HepG2 (cell line): ENCODE measurements at regions not wholly inside any gene's neighbourhood (a gene's known extent, or its start where the extent isn't known, plus 50 kb on each side); places are given as distances from the start of the nearest gene placed in this dataset.

Source experiments
- ATAC-seq: fragments of 200-7000 bp; cut with Tn5 transposase; 3 replicates; pipeline ENCODE4 v1.9.1; 2020; ENCODE audit warnings: mild to moderate bottlenecking, moderate library complexity
- BruUV-seq: library from RNA; stranded (reverse); fragments of 400-500 nt; replicated peaks from 2 replicates; lab custom pipeline; 2021; lab: Mats Ljungman, UMichigan
- CTCF ChIA-PET: fragments of 300-600 bp; formaldehyde crosslinking; extraction: SDS; loops from one replicate; lab custom pipeline; 2021; ENCODE audit warnings: low total read pairs, inconsistent platforms, low intra/inter-chr PET ratio; lab: Yijun Ruan, JAX
- POLR2A ChIA-PET: fragments of 350-600 bp; sonication (Branson Sonifier 250); formaldehyde crosslinking; loops from one replicate; lab custom pipeline; 2020; ENCODE audit warnings: antibody characterized with exemption, inconsistent platforms; lab: Yijun Ruan, JAX
- DNase-seq: peaks from one replicate; pipeline ENCODE4 v3.0.0-alpha.2; 2015; ENCODE audit warnings: low spot score
- FAIRE-seq: peaks from 3 replicates; lab custom pipeline; 2011; peaks lifted over from hg19 to GRCh38; lab: Jason Lieb, UNC
- H2AFZ ChIP-seq: one replicate; pipeline ENCODE4 v1.6.1; 2011; ENCODE audit warnings: low read length, inconsistent platforms
- H3K27ac ChIP-seq: fragments of 300-600 bp; 3 replicates; pipeline ENCODE4 v1.8.0; 2011; ENCODE audit warnings: mixed run types, mild to moderate bottlenecking, mixed read lengths, low read length, inconsistent platforms; ENCODE audit not compliant: insufficient read depth; ENCODE audit errors: extremely low read length
- H3K27me3 ChIP-seq, 2 experiments: fragments of 200-600 bp in 1 of 2; 2 replicates in 1 of 2; 3 replicates in 1 of 2; pipeline versions ENCODE4 v1.6.0 to v1.8.0; 2011; ENCODE audit warnings: low read length in 2 of 2, mild to moderate bottlenecking in 2 of 2, moderate library complexity in 2 of 2, inconsistent platforms in 1 of 2; ENCODE audit not compliant: insufficient read depth in 2 of 2, control insufficient read depth in 1 of 2
- H3K36me3 ChIP-seq, 2 experiments: fragments of 200-600 bp in 1 of 2; replicated peaks in 1 of 2; 2 replicates in 1 of 2; 3 replicates in 1 of 2; pipeline versions ENCODE4 v1.5.1 to v1.8.0; 2011; ENCODE audit warnings: low read length in 2 of 2, inconsistent platforms in 1 of 2; ENCODE audit not compliant: insufficient read depth in 2 of 2, control insufficient read depth in 1 of 2
- H3K4me1 ChIP-seq: 2 replicates; pipeline ENCODE4 v1.5.1; 2012; ENCODE audit warnings: low read length, inconsistent platforms; ENCODE audit not compliant: insufficient read depth
- H3K4me2 ChIP-seq: 2 replicates; pipeline ENCODE4 v1.6.0; 2011; ENCODE audit warnings: low read depth, low read length, inconsistent platforms
- H3K4me3 ChIP-seq, 3 experiments: fragments of 200-600 bp in 1 of 3; sonication (generic), shearing (Covaris generic) in 1 of 3; replicated peaks in 1 of 3; 2 replicates each; pipeline ENCODE4 v1.5.1; 2011 to 2016; ENCODE audit warnings: low read length in 3 of 3, inconsistent platforms in 2 of 3, low read depth in 2 of 3, mild to moderate bottlenecking in 2 of 3, control low read depth in 1 of 3, mixed read lengths in 1 of 3; ENCODE audit not compliant: insufficient read depth in 1 of 3
- H3K79me2 ChIP-seq: one replicate; pipeline ENCODE4 v1.6.1; 2011; ENCODE audit warnings: low read length, inconsistent platforms; ENCODE audit not compliant: insufficient read depth
- H3K9ac ChIP-seq: 2 replicates; pipeline ENCODE4 v1.6.0; 2011; ENCODE audit warnings: mild to moderate bottlenecking, low read depth, low read length, inconsistent platforms; ENCODE audit not compliant: insufficient read depth
- H3K9me3 ChIP-seq: 2 replicates; pipeline ENCODE4 v1.5.1; 2012; ENCODE audit warnings: mild to moderate bottlenecking, low read length
- H4K20me1 ChIP-seq: 2 replicates; pipeline ENCODE4 v1.6.0; 2011; ENCODE audit warnings: inconsistent platforms, mild to moderate bottlenecking, low read length, moderate library complexity; ENCODE audit not compliant: insufficient read depth
- ATF1 ChIP-seq: IDR thresholded peaks from 2 replicates; pipeline ENCODE4 v1.6.1; 2016; ENCODE audit warnings: mild to moderate bottlenecking, control low read depth
- ETV5 ChIP-seq: IDR thresholded peaks from 2 replicates; pipeline ENCODE4 v1.6.1; 2018; ENCODE audit warnings: missing biosample characterization, missing genetic modification reagents, inconsistent platforms, borderline replicate concordance
- KLF9 ChIP-seq: IDR thresholded peaks from 2 replicates; pipeline ENCODE4 v1.6.1; 2016; ENCODE audit warnings: low read depth
- NAIF1 ChIP-seq: sonication (generic); formaldehyde crosslinking; IDR thresholded peaks from 2 replicates; pipeline ENCODE4 v1.5.0; 2020; ENCODE audit warnings: mild to moderate bottlenecking, missing genetic modification reagents, borderline replicate concordance
- XBP1 ChIP-seq: sonication (generic); formaldehyde crosslinking; IDR thresholded peaks from 2 replicates; pipeline ENCODE4 v1.5.0; 2020; ENCODE audit warnings: missing genetic modification reagents
- WGBS: methylation state at CpG from one replicate; pipeline ENCODE4 v1.1.6; 2017; ENCODE audit warnings: low lambda C conversion rate; 5-methylcytosine and 5-hydroxymethylcytosine counted together
- in situ Hi-C: cut with HindIII; loops from 2 replicates; pipeline ENCODE4 v1.10.0; 2017; ENCODE audit warnings: low pct_unique_long_range_greater_than_20kb; ENCODE audit not compliant: extremely low pct_ligation_motif_present
- intact Hi-C: fragments of 100-400 bp; cut with micrococcal nuclease; formaldehyde crosslinking; loops from one replicate; pipeline ENCODE4 v1.10.0; 2022; ENCODE audit not compliant: unreplicated experiment
- TF ChIP-seq, protein P1 (sequence below): sonication (generic); formaldehyde crosslinking; IDR thresholded peaks from 2 replicates; pipeline ENCODE4 v1.4.0; 2020; ENCODE audit warnings: missing genetic modification reagents
- TF ChIP-seq, protein P2 (sequence below): sonication (generic); formaldehyde crosslinking; IDR thresholded peaks from 2 replicates; pipeline ENCODE4 v1.5.0; 2020; ENCODE audit warnings: mild to moderate bottlenecking, low read depth, missing genetic modification reagents, borderline replicate concordance

DNA sequence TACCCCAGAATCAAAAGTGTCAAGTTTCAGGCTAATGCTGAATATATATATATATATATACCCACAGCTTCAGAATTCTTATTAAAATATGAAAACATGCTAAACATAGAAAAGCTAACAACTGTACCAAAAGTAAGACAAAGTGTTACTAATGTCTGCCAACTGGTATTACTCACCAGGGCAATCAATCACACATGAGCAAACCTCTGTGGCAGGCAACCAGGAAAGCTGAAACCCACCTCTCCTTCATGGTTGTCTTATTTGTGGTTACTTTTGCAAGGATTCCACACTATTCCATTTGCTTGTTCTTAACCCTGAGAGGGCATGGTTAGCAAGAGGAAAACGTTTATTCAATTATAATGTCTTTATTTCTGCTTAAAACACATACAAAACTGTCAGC lies 512.3 kb upstream of the MDFIC2 start:
- FAIRE-seq (no peak), DNase-seq (no peak), ATAC-seq (no peak)
- H3K4me3 ChIP-seq: no peak overlapping the region
- BruUV-seq: no TSS peak
- H3K27ac ChIP-seq: no peak overlapping the region
- CTCF ChIA-PET: no interaction called here
- no peak overlapping the region for H2AFZ ChIP-seq
- in situ Hi-C loops: no loop called here
- intact Hi-C loops: no loop called here
- no peak overlapping the region for H3K9ac ChIP-seq
- no peak overlapping the region for H3K4me2 ChIP-seq
- TF ChIP-seq, protein P1, sequence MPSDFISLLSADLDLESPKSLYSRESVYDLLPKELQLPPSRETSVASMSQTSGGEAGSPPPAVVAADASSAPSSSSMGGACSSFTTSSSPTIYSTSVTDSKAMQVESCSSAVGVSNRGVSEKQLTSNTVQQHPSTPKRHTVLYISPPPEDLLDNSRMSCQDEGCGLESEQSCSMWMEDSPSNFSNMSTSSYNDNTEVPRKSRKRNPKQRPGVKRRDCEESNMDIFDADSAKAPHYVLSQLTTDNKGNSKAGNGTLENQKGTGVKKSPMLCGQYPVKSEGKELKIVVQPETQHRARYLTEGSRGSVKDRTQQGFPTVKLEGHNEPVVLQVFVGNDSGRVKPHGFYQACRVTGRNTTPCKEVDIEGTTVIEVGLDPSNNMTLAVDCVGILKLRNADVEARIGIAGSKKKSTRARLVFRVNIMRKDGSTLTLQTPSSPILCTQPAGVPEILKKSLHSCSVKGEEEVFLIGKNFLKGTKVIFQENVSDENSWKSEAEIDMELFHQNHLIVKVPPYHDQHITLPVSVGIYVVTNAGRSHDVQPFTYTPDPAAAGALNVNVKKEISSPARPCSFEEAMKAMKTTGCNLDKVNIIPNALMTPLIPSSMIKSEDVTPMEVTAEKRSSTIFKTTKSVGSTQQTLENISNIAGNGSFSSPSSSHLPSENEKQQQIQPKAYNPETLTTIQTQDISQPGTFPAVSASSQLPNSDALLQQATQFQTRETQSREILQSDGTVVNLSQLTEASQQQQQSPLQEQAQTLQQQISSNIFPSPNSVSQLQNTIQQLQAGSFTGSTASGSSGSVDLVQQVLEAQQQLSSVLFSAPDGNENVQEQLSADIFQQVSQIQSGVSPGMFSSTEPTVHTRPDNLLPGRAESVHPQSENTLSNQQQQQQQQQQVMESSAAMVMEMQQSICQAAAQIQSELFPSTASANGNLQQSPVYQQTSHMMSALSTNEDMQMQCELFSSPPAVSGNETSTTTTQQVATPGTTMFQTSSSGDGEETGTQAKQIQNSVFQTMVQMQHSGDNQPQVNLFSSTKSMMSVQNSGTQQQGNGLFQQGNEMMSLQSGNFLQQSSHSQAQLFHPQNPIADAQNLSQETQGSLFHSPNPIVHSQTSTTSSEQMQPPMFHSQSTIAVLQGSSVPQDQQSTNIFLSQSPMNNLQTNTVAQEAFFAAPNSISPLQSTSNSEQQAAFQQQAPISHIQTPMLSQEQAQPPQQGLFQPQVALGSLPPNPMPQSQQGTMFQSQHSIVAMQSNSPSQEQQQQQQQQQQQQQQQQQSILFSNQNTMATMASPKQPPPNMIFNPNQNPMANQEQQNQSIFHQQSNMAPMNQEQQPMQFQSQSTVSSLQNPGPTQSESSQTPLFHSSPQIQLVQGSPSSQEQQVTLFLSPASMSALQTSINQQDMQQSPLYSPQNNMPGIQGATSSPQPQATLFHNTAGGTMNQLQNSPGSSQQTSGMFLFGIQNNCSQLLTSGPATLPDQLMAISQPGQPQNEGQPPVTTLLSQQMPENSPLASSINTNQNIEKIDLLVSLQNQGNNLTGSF (CRISPR knock-in tag): no peak
- TF ChIP-seq ETV5 (CRISPR knock-in tag): no peak
- H3K27me3 ChIP-seq: no peaks in the 10 kb centered on the region
- POLR2A ChIA-PET: no interaction called here
- H4K20me1 ChIP-seq: no peaks in the 10 kb centered on the region
- H3K4me1 ChIP-seq: no peaks in the 10 kb centered on the region
- WGBS: 0% methylated on average over 1 of the region's 1 CpG
- H3K9me3 ChIP-seq: no peaks in the 10 kb centered on the region
- no peaks in the 10 kb centered on the region for H3K79me2 ChIP-seq
- no peaks in the 10 kb centered on the region for H3K36me3 ChIP-seq

DNA sequence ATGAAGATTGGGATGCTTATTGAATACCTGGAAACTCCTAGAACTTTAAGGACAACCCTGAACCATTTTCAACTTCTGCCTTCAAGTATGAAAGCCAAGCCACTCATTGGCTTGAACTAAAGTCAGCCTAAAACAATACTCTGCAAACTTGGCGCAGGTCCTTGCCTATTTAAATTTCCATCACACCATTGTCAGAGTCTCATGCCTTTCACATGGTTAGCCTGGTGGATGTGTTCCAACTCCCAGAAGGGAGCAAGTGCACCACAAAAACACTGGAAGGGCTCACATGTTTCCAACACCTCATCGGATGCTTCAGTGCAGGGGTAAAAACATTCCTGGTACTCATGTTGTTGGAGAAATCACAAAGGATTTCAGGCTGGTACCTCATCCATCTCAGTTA lies 511.6 kb upstream of the MDFIC2 start:
- no peak for ATAC-seq
- BruUV-seq: no TSS peak

More for the DNA sequence above, 511.6 kb upstream of the MDFIC2 start:
- TF ChIP-seq, protein P2, sequence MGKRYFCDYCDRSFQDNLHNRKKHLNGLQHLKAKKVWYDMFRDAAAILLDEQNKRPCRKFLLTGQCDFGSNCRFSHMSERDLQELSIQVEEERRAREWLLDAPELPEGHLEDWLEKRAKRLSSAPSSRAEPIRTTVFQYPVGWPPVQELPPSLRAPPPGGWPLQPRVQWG: no peak
- TF ChIP-seq KLF9 (CRISPR knock-in tag) (no peak), NAIF1 (CRISPR knock-in tag) (no peak), ATF1 (CRISPR knock-in tag) (no peak), XBP1 (CRISPR knock-in tag) (no peak)
- in situ Hi-C loops: no loop called here
- H3K4me2 ChIP-seq: no peak overlapping the region
- CTCF ChIA-PET: no interaction called here
- intact Hi-C loops: no loop called here
- no peaks in the 10 kb centered on the region for H3K27me3 ChIP-seq
- no peak overlapping the region for H2AFZ ChIP-seq
- H3K36me3 ChIP-seq: no peaks in the 10 kb centered on the region
- no peaks in the 10 kb centered on the region for H3K4me1 ChIP-seq
- FAIRE-seq (no peak), DNase-seq (no peak)
- H3K9me3 ChIP-seq: no peaks in the 10 kb centered on the region
- WGBS: 26% methylated on average over 2 of the region's 2 CpGs
- no peak overlapping the region for H3K27ac ChIP-seq
- POLR2A ChIA-PET: no interaction called here
- no peak overlapping the region for H3K4me3 ChIP-seq
- no peaks in the 10 kb centered on the region for H3K79me2 ChIP-seq
- H3K9ac ChIP-seq: no peak overlapping the region
- no peaks in the 10 kb centered on the region for H4K20me1 ChIP-seq
